ENCODE measurements at regions not wholly inside any gene's neighbourhood (a gene's known extent, or its start where the extent isn't known, plus 50 kb on each side); places are given as distances from the start of the nearest gene placed in this dataset.
"Not testable (repeated sequence)": the region's sequence is repeated elsewhere in the genome, so short reads cannot be mapped to it uniquely, and the experiment has no call there.

DNA sequence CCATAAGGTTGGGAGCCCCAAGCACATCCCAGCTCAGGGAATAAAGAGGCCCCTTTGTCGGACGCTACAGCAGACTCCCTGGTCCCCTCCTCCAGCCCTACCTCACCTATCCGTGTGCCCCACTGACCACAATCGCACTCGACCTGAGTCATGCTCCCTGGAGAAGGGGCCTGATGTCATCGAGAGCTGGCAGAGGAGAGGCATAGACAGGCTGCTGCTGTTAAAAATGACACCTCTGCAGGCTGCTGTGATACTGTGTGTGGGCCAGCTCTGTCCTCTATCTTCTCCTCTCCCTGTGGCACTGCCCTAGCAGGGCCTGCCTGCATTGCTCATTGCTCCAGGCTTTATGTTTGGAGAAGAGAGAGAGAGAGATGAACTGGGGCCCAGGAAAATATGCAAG is 123.4 kb upstream of the SYT13 start:
- no peak for DNase-seq (ENCODE audit: low read depth in 2 of 2)

DNA sequence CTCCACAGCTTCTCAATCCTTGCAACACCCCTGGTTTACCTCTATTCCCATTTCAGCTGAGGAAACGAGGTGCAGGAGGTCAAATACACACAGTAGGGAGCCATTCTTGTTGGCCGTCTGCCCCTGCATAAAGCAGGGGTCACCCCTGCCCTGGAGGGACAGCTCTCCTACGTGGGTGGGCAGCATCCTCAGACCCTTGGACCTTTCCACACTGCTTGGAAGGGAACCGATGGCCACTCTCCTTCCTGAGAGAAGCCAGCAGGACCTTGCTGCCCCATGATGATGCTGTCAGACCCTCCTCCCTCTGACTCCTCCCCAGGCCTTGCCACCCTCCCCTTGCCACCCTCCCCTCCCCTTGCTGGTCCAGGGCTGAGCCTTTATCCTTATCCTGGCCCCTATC is 121.1 kb upstream of the SYT13 start:
- DNase-seq (ENCODE audit: low read depth in 2 of 2), result no peak

DNA sequence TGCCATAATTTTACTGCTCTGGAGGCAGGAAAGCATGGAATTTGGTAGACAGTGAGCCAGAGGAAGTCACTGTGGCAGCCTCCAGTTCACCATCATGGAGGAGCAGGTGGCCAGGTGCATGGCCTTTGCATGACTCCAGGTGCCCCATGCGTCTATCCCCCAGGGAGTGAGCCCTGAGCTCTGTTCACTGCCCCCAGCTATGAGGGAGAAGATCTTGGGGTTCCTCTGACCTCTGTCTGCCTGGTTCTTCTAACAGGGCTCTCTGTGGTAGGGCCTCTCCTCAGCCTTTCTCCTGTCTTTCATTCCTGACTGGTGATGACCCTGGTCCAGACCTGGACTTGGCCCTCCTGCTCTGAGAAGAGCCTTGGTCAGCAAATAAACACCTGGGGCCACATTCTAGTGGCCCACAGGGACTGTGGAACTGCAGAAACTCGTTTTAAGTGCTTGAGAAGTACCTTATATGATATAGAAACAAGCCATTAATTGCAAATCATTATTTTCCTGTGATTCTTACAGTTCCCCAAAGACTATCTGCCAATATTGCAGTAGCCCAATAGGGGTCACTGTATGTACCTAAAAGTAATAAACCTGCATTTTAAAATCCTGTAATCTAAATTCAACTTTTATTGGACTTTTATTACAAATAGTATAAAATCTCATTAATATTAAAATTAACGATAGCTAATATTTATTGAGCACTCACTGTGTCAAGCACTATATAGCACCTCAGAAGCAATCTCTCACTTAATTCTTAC is 120.0 kb upstream of the SYT13 start:
- no peak for DNase-seq (ENCODE audit: low read depth in 2 of 2)

DNA sequence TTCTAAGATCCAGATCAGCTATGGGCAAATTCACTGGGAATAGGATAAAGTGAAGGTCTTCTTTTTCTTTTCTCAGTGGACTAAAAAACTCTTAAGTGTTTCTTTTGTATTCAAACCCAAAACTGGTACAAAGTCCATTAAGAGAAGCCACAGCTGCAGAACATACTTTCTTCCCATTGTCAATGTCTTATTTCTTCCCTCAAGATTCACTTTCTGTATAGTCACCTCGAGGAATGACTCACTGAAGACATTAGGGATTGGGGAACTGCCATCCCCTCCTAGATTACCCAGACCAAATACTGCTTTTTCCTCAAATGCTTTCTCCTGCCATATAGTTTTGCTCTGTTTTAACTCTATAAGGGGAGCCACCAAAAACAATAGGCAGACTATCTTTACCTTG is 117.4 kb upstream of the SYT13 start:
- DNase-seq (ENCODE audit: low read depth in 2 of 2), result not testable (repeated sequence)

DNA sequence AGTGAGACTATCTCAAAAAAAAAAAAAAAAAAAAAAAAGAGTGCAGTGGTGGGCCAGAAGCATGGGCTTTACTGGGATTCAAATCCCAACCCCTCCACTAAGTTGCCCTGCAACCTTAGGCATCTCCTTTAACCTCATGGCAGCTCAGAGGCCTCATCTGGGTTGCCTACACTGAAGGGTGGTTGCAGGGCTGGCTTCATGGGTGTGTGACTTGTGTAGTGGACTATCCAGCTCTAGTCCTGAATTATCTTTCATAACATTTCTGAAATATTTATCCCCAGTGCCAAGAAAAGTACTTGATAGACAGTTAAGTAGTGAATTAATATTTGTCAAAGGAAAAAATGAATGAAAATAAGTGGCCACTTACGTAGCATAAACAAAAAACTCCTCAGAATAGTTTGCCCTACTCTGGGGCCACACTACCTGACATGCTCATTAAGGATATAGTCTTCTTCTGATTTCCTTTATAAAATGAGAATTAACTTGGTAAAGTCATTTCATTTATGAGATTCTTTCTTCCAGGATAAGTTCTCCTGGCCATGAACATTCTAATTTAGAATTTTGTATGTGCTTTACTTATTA is 116.0 kb upstream of the SYT13 start:
- no peak for DNase-seq (ENCODE audit: low read depth in 2 of 2)

DNA sequence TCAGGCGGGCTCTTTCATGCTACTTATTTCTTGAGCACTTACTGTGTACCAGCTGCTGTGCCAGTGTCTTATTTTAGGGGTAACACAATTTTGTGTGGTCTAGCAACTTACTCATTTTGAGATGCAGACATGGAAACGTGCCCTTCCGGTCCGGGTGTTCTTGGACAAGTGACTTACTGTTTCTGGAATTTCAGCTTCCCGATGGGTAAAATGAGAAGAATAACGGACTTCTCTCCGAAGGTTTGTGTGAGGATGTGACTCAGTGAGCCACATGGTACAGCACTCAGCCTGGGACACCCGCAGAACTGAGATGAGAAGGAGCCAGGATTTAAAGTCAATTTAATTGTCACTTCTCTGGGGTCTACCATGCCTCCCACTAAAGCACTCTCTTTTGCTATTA is 114.5 kb upstream of the SYT13 start:
- DNase-seq (ENCODE audit: low read depth in 2 of 2), result no peak

DNA sequence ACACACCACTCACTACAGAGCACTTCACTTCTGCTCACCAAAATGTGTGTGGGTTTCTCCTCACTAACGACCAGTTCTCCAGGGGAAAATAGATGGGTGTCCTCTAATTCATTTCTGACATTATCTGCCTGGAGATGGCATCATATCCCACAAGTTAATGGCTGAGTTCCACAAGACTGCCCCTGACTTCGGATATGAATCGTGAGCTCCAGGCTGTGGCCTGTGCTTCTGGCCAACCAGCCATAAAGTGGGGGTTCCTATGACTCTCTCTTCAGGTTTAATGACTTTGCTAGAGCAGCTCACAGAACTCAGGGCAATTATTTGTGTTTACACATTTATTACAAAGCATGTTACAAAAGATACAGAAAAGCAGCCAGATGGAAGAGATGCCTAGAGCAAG is 113.0 kb upstream of the SYT13 start:
- DNase-seq (ENCODE audit: low read depth in 2 of 2), result no peak

DNA sequence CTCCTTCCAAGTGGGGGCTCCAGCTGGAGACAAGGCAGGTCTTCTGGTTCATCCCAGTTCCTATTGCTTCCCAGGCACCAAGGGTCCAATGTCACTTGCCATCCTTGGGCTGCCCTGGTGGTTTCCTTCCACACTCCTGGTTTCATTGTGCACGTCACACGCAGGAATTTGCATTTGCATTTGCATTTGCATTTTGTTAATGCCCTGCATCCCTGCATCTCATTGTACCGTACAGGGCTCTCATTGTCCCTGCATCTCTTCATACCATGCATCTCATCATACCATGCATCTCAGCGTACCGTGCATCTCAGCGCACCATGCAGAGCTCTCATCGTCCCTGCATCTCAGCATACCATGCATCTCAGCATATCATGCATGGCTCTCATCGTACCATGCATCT is 112.2 kb upstream of the SYT13 start:
- no peak for DNase-seq (ENCODE audit: low read depth in 2 of 2)

DNA sequence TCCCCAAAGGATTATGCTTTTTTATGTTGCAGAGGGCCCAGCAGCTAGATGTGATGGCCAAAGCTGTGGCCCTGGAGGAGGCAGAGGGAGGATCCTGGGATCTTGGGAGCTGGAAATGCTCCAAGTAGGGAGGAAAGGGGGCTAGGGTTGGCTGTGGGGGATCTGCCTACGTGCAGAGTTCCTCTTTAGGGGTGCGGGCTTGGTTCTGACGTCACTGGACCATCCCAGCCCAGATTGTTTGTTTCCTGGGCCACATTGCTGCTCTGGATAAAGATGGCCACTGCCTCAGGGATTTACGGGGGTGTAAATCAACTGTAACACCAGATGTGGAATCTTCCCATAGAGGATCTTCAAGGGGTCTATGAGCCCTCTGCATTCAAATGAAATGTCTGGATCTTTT is 110.3 kb upstream of the SYT13 start:
- DNase-seq (ENCODE audit: low read depth in 2 of 2), result no peak

DNA sequence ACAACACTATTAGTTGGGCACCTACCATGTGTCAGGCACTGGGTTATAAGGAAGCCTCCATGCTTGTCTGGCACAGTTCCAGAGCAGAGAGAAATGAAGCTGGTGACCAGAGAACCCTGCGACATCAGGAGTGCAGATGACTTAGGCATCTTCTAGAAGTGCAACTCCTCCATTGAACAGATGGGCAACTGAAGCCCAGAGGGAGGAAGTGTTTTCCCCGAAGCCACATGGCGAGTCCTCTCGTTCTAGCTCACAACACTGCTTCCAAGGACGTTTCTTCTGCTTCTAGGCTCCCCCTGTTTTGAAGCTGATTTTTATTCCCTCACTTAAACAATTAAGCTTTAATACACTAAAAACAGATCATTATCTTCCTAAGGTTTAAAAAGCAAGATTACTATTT is 109.8 kb upstream of the SYT13 start:
- DNase-seq (ENCODE audit: low read depth in 2 of 2), result no peak

DNA sequence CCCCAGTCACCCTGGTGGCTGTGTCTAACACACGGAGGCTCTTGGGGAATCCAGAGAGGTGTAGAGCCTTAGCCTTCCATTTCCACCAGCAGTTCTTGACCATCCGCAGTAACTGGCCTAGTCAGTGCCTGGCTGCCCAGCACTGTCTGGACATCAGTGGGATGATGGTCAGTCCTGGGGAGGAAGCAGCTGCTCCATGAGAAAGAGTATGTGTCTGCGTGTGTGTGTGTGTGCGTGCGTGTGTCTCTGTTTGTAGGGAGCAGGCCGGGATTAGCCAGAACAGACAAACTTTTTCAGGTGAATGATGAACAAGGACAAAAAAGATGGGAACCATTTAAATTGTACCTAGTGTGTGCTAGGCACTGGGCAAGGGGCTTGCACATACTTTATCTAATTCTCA is 109.3 kb upstream of the SYT13 start:
- no peak for DNase-seq (ENCODE audit: low read depth in 2 of 2)

DNA sequence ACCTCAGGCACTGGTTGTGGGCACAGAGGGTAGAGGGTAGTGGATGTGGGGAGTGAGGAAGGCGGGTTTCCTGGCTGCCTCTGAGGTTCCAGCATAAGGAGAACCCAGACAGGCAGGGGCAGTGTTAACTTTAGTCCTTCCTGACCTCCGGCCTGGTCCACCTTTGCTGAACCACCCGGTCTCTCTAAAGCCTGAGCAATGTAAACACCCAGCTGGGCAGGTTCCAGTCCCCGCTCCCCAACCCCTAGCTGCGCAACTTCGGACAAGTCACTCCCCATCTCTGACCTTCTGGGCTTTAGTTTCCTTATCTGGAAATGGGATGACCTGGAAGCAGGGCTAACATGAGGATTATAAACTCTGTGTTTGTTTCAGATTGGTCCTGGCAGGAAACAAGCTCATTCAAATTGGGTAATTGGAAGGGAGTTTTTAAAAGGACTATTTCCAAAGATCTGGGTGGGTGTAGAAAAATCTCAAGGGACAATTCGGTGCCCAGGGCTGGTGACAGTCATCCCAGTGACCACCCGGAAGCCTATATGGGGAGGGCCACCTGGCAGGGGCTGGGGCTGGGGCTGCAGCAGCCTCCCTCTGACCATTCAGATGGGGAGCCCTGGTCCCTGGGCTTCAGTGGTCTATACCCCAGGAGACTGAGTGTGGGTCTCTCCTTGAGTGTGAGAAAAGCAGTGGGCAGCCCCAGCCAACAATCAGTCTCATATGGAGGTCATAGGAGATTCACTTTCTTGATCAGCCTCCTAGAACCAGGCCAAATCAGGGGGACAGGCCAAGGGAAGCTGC is 108.3 kb upstream of the SYT13 start:
- no peak for DNase-seq (ENCODE audit: low read depth in 2 of 2)

DNA sequence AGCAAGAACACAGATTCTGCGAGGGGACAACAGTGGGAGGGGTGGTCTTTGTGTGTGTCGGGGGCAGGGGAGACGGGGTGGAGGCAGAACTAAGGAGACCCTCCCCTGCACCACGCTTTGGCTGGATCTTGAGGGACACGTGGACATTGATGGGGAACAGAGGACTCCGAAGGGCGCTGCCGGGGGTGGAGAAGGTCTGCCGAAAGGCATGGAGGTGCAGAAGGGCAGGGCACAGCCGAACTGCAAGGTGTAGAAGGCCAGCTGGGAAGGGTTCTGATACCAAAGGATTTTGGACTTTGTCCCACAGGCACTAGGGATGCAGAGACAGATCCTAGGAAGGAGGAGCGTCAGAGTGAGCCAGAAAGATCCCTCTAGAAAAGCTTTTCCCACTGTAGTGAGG is 107.7 kb upstream of the SYT13 start:
- DNase-seq (ENCODE audit: low read depth in 2 of 2), result no peak

DNA sequence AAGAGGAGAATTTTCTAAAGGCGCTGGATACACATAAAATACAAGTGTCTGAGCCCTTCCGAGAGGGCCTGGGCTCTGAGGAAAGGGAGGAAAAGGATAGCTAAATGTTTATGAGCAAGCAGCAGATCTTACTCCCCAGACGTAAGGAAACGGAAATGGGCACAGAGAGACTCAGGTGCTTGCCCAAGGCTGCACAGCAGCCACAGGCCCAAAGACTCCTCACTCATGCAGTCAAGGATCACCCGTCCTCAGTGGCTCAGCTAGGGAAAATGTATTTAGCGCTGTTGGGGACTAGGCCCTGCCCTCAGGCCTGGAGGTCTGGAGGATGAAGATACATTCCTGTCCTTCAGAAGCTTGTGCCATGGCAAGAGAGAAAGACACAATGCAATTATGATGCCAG is 107.2 kb upstream of the SYT13 start:
- no peak for DNase-seq (ENCODE audit: low read depth in 2 of 2)

DNA sequence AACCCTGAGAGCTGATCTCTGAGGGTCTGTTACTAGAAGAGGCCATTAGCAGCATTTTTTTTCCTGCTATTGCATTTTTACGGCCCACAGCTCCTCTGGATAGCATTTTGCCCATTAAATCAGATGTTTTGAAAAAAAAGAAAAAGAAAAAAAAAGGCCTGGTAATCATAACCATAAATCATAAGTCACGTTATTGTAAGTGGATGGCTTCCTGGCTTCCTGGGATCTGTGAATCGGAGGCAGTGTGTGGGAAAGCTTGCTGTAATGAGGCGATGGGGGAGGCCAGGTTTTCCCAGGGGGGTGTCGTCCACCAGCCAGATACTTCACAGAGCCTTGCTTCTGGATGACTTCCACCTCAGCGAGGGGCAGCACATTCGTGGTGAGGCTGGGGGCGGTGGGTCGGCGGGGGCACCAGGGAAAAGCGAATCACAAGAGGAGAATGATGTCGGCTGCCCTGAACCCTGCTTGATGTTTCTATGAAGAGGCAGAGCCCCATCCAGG is 106.5 kb upstream of the SYT13 start:
- no peak for DNase-seq (ENCODE audit: low read depth in 2 of 2)

DNA sequence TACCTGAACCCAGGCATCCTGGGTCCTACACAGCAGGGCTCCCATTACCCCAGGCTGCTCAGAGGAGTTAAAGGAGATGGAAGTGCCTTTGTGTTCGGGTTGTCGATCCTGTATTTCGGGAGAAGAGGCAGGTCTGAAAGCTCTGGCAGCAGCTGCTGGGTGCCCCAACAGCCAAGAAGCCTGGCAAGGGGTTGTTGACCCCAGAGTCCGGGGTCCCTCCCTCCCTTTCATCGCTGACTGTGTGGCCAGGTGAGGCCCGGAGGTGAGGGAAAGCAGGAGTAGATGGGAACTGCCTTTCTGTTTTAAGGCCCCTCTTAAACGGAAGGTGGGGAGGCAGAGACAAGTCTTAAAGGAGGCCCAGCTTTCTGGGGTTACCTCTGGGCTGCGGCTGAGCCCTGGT is 106.0 kb upstream of the SYT13 start:
- no peak for DNase-seq (ENCODE audit: low read depth in 2 of 2)

DNA sequence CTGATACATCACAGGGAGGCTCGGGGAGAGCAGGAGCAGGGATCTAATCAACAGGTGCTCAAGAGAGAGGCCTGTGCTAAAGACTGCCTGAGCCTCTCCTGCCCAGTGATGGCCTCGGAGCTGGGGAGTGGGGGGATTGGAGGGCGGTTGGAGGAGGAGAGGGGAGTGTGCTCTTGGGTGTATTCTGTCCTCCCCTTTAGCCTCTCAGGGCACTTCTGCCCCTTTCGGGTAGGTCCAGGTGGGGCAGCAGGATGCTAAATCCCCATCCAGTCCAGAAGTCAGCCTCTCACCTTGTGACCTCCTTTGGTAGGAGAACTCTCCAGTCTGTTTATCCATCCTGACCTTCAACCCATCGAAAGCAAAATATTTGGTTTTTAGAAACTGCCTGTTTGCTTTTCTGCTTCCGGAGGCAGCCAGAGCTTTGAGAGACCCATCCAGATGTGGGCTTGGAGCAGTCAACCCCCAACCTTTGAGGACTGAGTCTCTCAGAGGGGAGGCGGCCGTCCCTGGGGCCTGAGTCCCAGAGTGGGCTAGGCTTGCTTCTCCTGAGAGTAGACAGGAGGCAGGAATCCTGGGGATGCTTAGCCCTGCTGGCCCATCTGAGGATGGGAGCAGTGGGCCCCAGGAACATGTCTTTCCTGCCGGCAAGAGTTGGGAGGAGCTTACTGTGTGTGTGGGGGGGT is 105.2 kb upstream of the SYT13 start:
- no peak for DNase-seq (ENCODE audit: low read depth in 2 of 2)

DNA sequence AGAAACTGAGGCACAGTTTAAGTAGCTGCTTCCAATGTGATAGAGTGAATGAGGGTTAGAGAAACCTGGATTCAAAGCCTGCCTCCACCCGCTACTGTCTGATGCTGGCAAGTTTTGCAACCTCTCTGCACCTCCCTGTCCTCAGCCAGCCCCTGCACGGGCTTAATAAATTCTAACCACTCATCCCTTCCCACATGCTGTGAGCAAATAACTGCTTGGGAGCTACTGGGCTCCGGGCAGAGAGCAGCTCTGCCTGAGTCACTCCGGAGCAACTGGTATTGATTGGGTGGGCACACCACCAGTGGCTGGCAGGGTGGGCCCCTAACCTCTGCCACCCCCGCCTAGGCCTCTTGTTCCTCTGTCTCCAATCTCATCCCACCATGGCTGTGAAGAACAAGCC is 104.3 kb upstream of the SYT13 start:
- no peak for DNase-seq (ENCODE audit: low read depth in 2 of 2)

DNA sequence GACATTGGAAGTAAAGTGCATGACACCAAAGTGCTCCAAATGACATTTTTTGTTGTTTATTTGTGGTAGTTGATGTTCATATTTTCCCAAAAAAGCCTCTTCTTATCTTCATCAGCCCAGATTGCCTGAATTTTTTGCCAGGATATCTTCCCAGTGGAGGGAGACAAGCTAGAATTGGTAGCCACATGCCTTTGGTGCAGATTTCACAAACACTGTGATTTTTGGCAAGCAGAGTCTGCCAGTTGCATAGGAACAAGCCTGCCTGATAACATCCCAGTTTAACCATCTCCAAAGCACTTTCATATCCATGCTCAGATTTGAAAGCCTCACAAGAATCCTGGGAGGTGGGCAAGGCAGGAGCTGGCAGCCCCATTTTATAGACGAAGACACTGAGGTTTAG is 102.3 kb upstream of the SYT13 start:
- no peak for DNase-seq (ENCODE audit: low read depth in 2 of 2)

DNA sequence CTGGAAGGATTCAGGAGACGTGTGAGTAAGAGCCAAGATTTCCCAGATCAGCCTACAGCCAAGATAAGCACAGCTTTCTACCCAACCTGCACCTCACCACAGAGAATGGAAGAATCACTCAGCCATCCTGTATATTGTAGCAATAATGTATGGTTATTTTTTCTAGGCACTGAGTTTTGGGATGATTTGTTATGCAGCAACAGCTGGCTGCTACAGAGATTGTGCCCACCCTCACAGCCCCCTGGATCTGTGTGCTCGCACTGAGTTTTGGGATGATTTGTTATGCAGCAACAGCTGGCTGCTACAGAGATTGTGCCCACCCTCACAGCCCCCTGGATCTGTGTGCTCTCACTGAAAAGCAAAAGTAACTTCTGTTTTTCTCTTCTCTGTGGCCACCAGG is 101.7 kb upstream of the SYT13 start:
- DNase-seq (ENCODE audit: low read depth in 2 of 2), result not testable (repeated sequence)

DNA sequence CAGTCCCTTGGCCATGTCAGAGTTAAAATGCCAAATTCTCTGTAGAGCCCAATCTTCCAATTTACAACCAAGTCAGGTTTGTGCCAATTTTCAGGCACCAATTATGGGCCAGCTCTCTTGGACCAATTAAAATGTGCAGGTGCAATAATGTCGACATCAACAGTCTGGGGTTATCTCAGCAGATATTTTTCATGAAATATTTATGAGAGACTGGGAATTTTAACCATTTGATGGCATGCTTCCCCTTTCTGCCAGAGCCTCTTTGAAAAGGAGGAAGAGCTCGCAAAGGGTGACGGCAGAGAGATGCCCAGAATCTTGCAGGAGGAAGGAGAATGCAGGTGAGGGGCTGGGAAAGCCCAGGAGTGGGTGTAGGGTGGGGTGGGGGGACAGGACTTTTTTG is 100.8 kb upstream of the SYT13 start:
- no peak for DNase-seq (ENCODE audit: low read depth in 2 of 2)

DNA sequence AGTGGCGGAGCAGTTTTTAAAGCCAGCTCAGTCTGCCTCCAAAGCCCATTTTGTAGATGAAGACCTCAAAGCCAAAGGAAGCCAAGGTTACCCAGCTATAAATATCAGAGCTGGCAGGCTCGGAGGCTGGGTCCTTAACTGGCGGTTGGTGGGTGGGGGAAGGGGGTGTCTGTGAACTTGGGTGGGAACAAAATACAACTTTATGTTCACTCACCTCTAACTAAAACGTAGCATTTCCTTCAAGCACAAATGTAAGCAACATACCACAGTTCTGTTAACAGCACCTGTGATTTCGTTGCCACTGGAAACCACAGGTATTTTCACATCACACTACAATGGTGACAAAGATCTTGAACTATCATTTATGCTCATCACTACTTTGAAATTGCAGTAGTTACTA is 99.7 kb upstream of the SYT13 start:
- no peak for DNase-seq (ENCODE audit: low read depth in 2 of 2)
